Progenitor cell of endocrine pancreas (in vitro differentiated cells): ENCODE measurements at regions not wholly inside any gene's neighbourhood (a gene's known extent, or its start where the extent isn't known, plus 50 kb on each side); places are given as distances from the start of the nearest gene placed in this dataset.
"Not testable (repeated sequence)": the region's sequence is repeated elsewhere in the genome, so short reads cannot be mapped to it uniquely, and the experiment has no call there.

Experiments
- DNase-seq: peaks from one replicate; pipeline ENCODE4 v3.0.0; 2021; ENCODE audit warnings: low spot score; ENCODE audit not compliant: unreplicated experiment
- H3K27ac Mint-ChIP-seq: 2 replicates; pipeline ENCODE4 v1.8.0; 2021; ENCODE audit warnings: mild to moderate bottlenecking, moderate library complexity, mixed read lengths
- H3K27me3 Mint-ChIP-seq: 2 replicates; pipeline ENCODE4 v1.8.0; 2021; ENCODE audit warnings: mixed read lengths
- H3K36me3 Mint-ChIP-seq: 2 replicates; pipeline ENCODE4 v1.8.0; 2022; ENCODE audit warnings: mixed read lengths; ENCODE audit not compliant: insufficient read depth
- H3K4me1 Mint-ChIP-seq: 2 replicates; pipeline ENCODE4 v1.8.0; 2021; ENCODE audit warnings: low read depth, mixed read lengths
- H3K4me3 Mint-ChIP-seq: 2 replicates; pipeline ENCODE4 v1.8.0; 2021; ENCODE audit warnings: low read depth, mild to moderate bottlenecking, moderate library complexity, mixed read lengths
- H3K9me3 Mint-ChIP-seq: 2 replicates; pipeline ENCODE4 v1.8.0; 2021; ENCODE audit warnings: low read depth, mixed read lengths
- TF ChIP-seq, protein P1 (sequence below): fragments of 200-600 bp; sonication (generic); IDR thresholded peaks from one replicate; pipeline ENCODE4 v1.5.0; 2021; ENCODE audit warnings: antibody characterized with exemption, mild to moderate bottlenecking; ENCODE audit not compliant: unreplicated experiment

DNA sequence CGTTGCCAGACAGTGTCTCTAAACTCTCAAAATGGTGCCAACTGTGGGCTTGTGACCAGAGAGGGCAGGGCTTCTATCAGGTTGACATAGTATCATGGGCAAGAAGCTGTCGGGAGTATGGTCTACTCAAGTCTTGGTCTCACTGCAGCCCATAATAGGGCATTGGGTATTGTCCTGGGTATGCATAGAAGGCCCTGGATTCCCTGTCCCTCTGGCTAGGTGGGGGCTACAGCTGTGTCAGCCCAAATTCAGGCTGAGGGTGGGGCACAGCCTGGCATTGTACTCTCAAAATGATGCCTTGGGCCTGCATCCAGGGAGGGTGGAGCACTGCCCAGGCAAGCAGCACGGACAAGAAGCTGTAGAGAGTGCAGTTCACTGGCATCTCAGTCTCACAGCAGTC, 408.8 kb upstream of the MAN1A1 start:
- Mint-ChIP-seq H3K9me3 (no peaks in the 10 kb centered on the region), H3K4me1 (no peaks in the 10 kb centered on the region), H3K36me3 (no peaks in the 10 kb centered on the region), H3K27me3 (no peaks in the 10 kb centered on the region), H3K4me3 (no peak overlapping the region), H3K27ac (no peak overlapping the region)
- no peak for DNase-seq
- TF ChIP-seq, protein P1, sequence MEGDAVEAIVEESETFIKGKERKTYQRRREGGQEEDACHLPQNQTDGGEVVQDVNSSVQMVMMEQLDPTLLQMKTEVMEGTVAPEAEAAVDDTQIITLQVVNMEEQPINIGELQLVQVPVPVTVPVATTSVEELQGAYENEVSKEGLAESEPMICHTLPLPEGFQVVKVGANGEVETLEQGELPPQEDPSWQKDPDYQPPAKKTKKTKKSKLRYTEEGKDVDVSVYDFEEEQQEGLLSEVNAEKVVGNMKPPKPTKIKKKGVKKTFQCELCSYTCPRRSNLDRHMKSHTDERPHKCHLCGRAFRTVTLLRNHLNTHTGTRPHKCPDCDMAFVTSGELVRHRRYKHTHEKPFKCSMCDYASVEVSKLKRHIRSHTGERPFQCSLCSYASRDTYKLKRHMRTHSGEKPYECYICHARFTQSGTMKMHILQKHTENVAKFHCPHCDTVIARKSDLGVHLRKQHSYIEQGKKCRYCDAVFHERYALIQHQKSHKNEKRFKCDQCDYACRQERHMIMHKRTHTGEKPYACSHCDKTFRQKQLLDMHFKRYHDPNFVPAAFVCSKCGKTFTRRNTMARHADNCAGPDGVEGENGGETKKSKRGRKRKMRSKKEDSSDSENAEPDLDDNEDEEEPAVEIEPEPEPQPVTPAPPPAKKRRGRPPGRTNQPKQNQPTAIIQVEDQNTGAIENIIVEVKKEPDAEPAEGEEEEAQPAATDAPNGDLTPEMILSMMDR: no peak

- TF ChIP-seq, protein P1: no peak
- H3K27me3 Mint-ChIP-seq: no peaks in the 10 kb centered on the region
- H3K9me3 Mint-ChIP-seq: no peaks in the 10 kb centered on the region
- H3K27ac Mint-ChIP-seq: no peak overlapping the region
- H3K4me3 Mint-ChIP-seq: no peak overlapping the region
- no peaks in the 10 kb centered on the region for H3K4me1 Mint-ChIP-seq
- H3K36me3 Mint-ChIP-seq: no peaks in the 10 kb centered on the region
- no peak for DNase-seq
Measured at GRCh38 chr6:119757467-119757866, 407.9 kb upstream of the MAN1A1 start.

DNA sequence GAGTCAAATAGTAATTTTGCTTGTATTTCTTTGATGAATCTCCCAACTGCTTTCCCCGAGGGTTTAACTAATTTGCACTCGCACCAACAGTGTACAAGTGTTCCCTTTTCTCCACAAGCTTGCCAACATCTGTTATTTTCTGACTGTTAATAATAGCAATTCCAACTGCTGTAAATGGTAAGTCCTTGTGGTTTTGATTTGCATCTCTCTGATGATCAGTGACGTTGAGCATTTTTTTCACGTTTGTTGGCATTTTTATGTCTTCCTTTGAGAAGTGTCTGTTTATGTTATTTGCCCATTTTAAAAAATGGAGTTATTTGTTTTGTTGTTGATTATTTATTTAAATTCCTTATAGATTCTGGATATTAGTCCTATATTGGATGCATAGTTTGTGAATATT, 399.8 kb upstream of the MAN1A1 start:
- Mint-ChIP-seq H3K27ac (no peak overlapping the region), H3K27me3 (no peaks in the 10 kb centered on the region), H3K4me3 (no peak overlapping the region), H3K36me3 (no peaks in the 10 kb centered on the region), H3K9me3 (peaks cover 21% of the 10 kb centered on the region), H3K4me1 (no peaks in the 10 kb centered on the region)
- TF ChIP-seq, protein P1: no peak
- DNase-seq: no peak

DNA sequence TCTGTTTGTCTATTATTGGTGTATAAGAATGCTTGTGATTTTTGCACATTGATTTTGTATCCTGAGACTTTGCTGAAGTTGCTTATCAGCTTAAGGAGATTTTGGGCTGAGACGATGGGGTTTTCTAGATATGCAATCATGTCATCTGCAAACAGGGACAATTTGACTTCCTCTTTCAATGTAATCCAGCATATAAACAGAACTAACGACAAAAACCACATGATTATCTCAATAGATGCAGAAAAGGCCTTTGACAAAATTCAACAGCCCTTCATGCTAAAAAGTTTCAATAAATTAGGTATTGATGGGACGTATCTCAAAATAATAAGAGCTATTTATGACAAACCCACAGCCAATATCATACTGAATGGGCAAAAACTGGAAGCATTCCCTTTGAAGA, 399.0 kb upstream of the MAN1A1 start:
- DNase-seq, H3K36me3 Mint-ChIP-seq, H3K27ac Mint-ChIP-seq: not testable (repeated sequence)

GRCh38 chr6:119742188-119742803, 392.7 kb upstream of the MAN1A1 start:
- Mint-ChIP-seq H3K27me3 (peaks cover 24% of the 10 kb centered on the region), H3K27ac (no peak overlapping the region), H3K36me3 (no peaks in the 10 kb centered on the region), H3K9me3 (no peaks in the 10 kb centered on the region), H3K4me3 (no peak overlapping the region), H3K4me1 (peaks cover 4% of the 10 kb centered on the region)
- DNase-seq: peak; percentile 59
- TF ChIP-seq, protein P1: peak; percentile 94

More for the DNA sequence above, 399.0 kb upstream of the MAN1A1 start:
- H3K4me3 Mint-ChIP-seq, H3K27me3 Mint-ChIP-seq, H3K4me1 Mint-ChIP-seq: not testable (repeated sequence)
- H3K9me3 Mint-ChIP-seq: peaks cover 21% of the 10 kb centered on the region

DNA sequence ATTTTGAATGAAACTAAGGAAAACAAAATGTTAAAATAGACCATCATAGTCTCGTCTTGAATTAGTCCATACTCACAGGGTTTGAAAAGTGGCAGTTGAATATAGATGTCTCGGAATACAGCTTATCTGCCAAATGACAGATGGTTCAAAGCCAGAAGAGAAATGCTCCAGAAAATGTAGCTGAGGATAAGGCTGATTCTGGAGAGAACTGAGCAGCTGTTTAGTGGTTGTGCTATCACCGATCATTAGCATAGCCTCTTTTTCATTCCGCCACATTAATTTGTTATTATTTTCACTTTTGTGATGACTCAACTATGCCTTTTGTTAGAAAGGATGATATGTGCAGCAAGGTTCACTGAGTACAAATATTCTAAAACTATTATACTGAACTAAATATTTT, 390.2 kb upstream of the MAN1A1 start:
- Mint-ChIP-seq H3K27me3 (peaks cover 43% of the 10 kb centered on the region), H3K36me3 (no peaks in the 10 kb centered on the region), H3K4me1 (peaks cover 11% of the 10 kb centered on the region), H3K4me3 (no peak overlapping the region), H3K27ac (no peak overlapping the region), H3K9me3 (no peaks in the 10 kb centered on the region)
- TF ChIP-seq, protein P1: no peak
- DNase-seq: no peak
